Transverse colon (tissue), 4 donors: ENCODE measurements at regions not wholly inside any gene's neighbourhood (a gene's known extent, or its start where the extent isn't known, plus 50 kb on each side); places are given as distances from the start of the nearest gene placed in this dataset.
"Not testable (repeated sequence)": the region's sequence is repeated elsewhere in the genome, so short reads cannot be mapped to it uniquely, and the experiment has no call there.

Experiments
- DNase-seq: peaks from one replicate; pipeline ENCODE4 v3.0.0-alpha.2; 2019
- H3K27ac ChIP-seq, 4 donors: fragments of 200-600 bp; sonication (generic); 2 replicates each; pipeline ENCODE4 v1.5.1; 2016 to 2018; ENCODE audit warnings: inconsistent platforms in 4 of 4
- H3K27me3 ChIP-seq: fragments of 200-600 bp; sonication (generic); 2 replicates; pipeline ENCODE4 v1.5.1; 2017; ENCODE audit warnings: inconsistent platforms
- H3K36me3 ChIP-seq, 4 donors: fragments of 200-600 bp; sonication (generic); 2 replicates each; pipeline ENCODE4 v1.5.1; 2017 to 2019; ENCODE audit warnings: inconsistent platforms in 4 of 4
- H3K4me1 ChIP-seq, 4 donors: fragments of 200-600 bp; sonication (generic); 2 replicates each; pipeline ENCODE4 v1.5.1; 2017 to 2020; ENCODE audit warnings: inconsistent platforms in 4 of 4
- H3K4me3 ChIP-seq, 4 donors: fragments of 200-600 bp; sonication (generic); 1 replicate in 1 of 4; 2 replicates in 3 of 4; pipeline versions ENCODE4 v1.5.1 to v1.6.1; 2017 to 2019; ENCODE audit warnings: inconsistent platforms in 4 of 4
- H3K9me3 ChIP-seq, 2 donors: fragments of 200-600 bp; sonication (generic); 2 replicates each; pipeline ENCODE4 v1.5.1; 2017 to 2019; ENCODE audit warnings: inconsistent platforms in 2 of 2
- CTCF ChIP-seq, 5 experiments: fragments of 200-600 bp in 3 of 5; fragments of 450-650 bp in 2 of 5; sonication (generic) in 3 of 5; IDR thresholded peaks; 1 replicate in 2 of 5; 2 replicates in 3 of 5; pipeline ENCODE4 v1.5.1; 2016 to 2017; ENCODE audit warnings: antibody characterized with exemption in 5 of 5, inconsistent platforms in 3 of 5, mild to moderate bottlenecking in 2 of 5, moderate library complexity in 1 of 5
- EP300 ChIP-seq: sonication (generic); formaldehyde crosslinking; IDR thresholded peaks from one replicate; pipeline ENCODE4 v1.6.1; 2017; ENCODE audit warnings: antibody characterized with exemption, low read depth
- POLR2A ChIP-seq: fragments of 450-650 bp; IDR thresholded peaks from one replicate; pipeline ENCODE4 v1.6.1; 2016; ENCODE audit warnings: antibody characterized with exemption, mild to moderate bottlenecking, moderate library complexity
- POLR2AphosphoS5 ChIP-seq, 3 donors: sonication (generic); formaldehyde crosslinking; IDR thresholded peaks; one replicate each; pipeline ENCODE4 v1.6.1; 2016; ENCODE audit warnings: antibody characterized with exemption in 3 of 3
- WGBS, 2 donors: methylation state at CpG; one replicate each; pipeline ENCODE4 v1.1.5; 2018; ENCODE audit warnings: low coverage in 1 of 2; 5-methylcytosine and 5-hydroxymethylcytosine counted together
- in situ Hi-C, 4 donors: fragments of 200-750 bp; cut with MboI; loops; one replicate each; pipeline versions ENCODE4 v1.15.0 to v1.15.1; 2017; ENCODE audit warnings: low sequenced_read_pairs in 3 of 4, low pct_ligation_motif_present in 1 of 4, low pct_unique_long_range_greater_than_20kb in 1 of 4
- intact Hi-C: fragments of 100-400 bp; cut with DNase I; formaldehyde crosslinking; loops from one replicate; pipeline ENCODE4 v1.15.1; 2023; ENCODE audit warnings: low total_unique reads

GRCh38 chr7:10463701-10464100 is 510.0 kb upstream of the PHF14 start:
- Histone ChIP-seq H3K4me3 (no peak overlapping the region), H3K27me3 (no peaks in the 10 kb centered on the region), H3K27ac (no peak overlapping the region), H3K36me3 (no peaks in the 10 kb centered on the region), H3K4me1 (no peaks in the 10 kb centered on the region), H3K9me3 (no peaks in the 10 kb centered on the region)
- in situ Hi-C loops, result no loop called here
- intact Hi-C loops, result no loop called here
- no peak for DNase-seq
- TF ChIP-seq CTCF (IDR thresholded peaks at IDR 0.05) (no peak), POLR2AphosphoS5 (IDR thresholded peaks at IDR 0.05) (no peak), EP300 (no peak), POLR2A (no peak)

GRCh38 chr7:10465536-10465935 is 508.1 kb upstream of the PHF14 start:
- H3K27me3 ChIP-seq, intact Hi-C loops, H3K9me3 ChIP-seq, in situ Hi-C loops, H3K27ac ChIP-seq, H3K4me3 ChIP-seq, DNase-seq, H3K36me3 ChIP-seq, H3K4me1 ChIP-seq: not testable (repeated sequence)
- no CpG with 5 or more reads among the region's 30 CpGs for WGBS, 2 donors

GRCh38 chr7:10468908-10469307 is 504.8 kb upstream of the PHF14 start:
- 83 to 89% methylated on average over 2 to 6 of the region's 6 CpGs for WGBS, 2 donors
- no peaks in the 10 kb centered on the region for H3K27me3 ChIP-seq
- no peak overlapping the region for H3K27ac ChIP-seq
- no peak for DNase-seq
- H3K9me3 ChIP-seq, result no peaks in the 10 kb centered on the region
- no peak overlapping the region for H3K4me3 ChIP-seq
- intact Hi-C loops (no loop called here), in situ Hi-C loops (no loop called here)
- no peak for TF ChIP-seq POLR2A
- no peak for TF ChIP-seq CTCF (IDR thresholded peaks at IDR 0.05)
- no peak for TF ChIP-seq EP300
- no peak for TF ChIP-seq POLR2AphosphoS5 (IDR thresholded peaks at IDR 0.05)
- no peaks in the 10 kb centered on the region for H3K4me1 ChIP-seq
- H3K36me3 ChIP-seq, result no peaks in the 10 kb centered on the region

- no peaks in the 10 kb centered on the region for H3K9me3 ChIP-seq
- 62 to 73% methylated on average over 7 of the region's 7 CpGs for WGBS, 2 donors
- no peak overlapping the region for H3K4me3 ChIP-seq
- in situ Hi-C loops, result no loop called here
- H3K27ac ChIP-seq, result no peak overlapping the region
- intact Hi-C loops, result no loop called here
- no peaks in the 10 kb centered on the region for H3K27me3 ChIP-seq
- no peaks in the 10 kb centered on the region for H3K36me3 ChIP-seq
- no peaks in the 10 kb centered on the region for H3K4me1 ChIP-seq
- TF ChIP-seq CTCF (IDR thresholded peaks at IDR 0.05), result no peak
- no peak for TF ChIP-seq POLR2A
- TF ChIP-seq EP300, result no peak
- no peak for TF ChIP-seq POLR2AphosphoS5 (IDR thresholded peaks at IDR 0.05)
- no peak for DNase-seq
Observed at GRCh38 chr7:10469476-10469875, 504.2 kb upstream of the PHF14 start.

GRCh38 chr7:10471280-10472058 is 502.2 kb upstream of the PHF14 start:
- intact Hi-C loops (no loop called here), in situ Hi-C loops (no loop called here)
- TF ChIP-seq EP300, result no peak

More at GRCh38 chr7:10471280-10472058, 502.2 kb upstream of the PHF14 start:
- DNase-seq, result no peak
- H3K9me3 ChIP-seq, result no peaks in the 10 kb centered on the region
- no peaks in the 10 kb centered on the region for H3K4me1 ChIP-seq
- no peaks in the 10 kb centered on the region for H3K36me3 ChIP-seq
- H3K27me3 ChIP-seq, result no peaks in the 10 kb centered on the region
- H3K27ac ChIP-seq, result no peak overlapping the region
- 39 to 56% methylated on average over 2 of the region's 2 CpGs for WGBS, 2 donors
- no peak overlapping the region for H3K4me3 ChIP-seq
